ENCODE measurements at regions not wholly inside any gene's neighbourhood (a gene's known extent, or its start where the extent isn't known, plus 50 kb on each side); places are given as distances from the start of the nearest gene placed in this dataset.

- no peak for DNase-seq (ENCODE audit: low spot score)
These were observed 609.6 kb downstream of the PTPRU start for GRCh38 chr1:29845910-29846309.

GRCh38 chr1:29842130-29842529 lies 605.8 kb downstream of the PTPRU start:
- DNase-seq (ENCODE audit: low spot score): no peak

GRCh38 chr1:29839726-29840125 lies 603.4 kb downstream of the PTPRU start:
- no peak for DNase-seq (ENCODE audit: low spot score)

GRCh38 chr1:29838738-29839320 lies 602.5 kb downstream of the PTPRU start:
- DNase-seq (ENCODE audit: low spot score): no peak

GRCh38 chr1:29836651-29837646 lies 600.6 kb downstream of the PTPRU start:
- no peak for DNase-seq (ENCODE audit: low spot score)

- no peak for DNase-seq (ENCODE audit: low spot score)
These were observed 599.6 kb downstream of the PTPRU start for GRCh38 chr1:29835874-29836273.

GRCh38 chr1:29835406-29835805 lies 599.1 kb downstream of the PTPRU start:
- no peak for DNase-seq (ENCODE audit: low spot score)

GRCh38 chr1:29833581-29833980 lies 597.3 kb downstream of the PTPRU start:
- DNase-seq (ENCODE audit: low spot score): no peak

GRCh38 chr1:29832936-29833335 lies 596.6 kb downstream of the PTPRU start:
- DNase-seq (ENCODE audit: low spot score): no peak

GRCh38 chr1:29832471-29832870 lies 596.1 kb downstream of the PTPRU start:
- DNase-seq (ENCODE audit: low spot score): no peak

GRCh38 chr1:29831500-29832117 lies 595.3 kb downstream of the PTPRU start:
- DNase-seq (ENCODE audit: low spot score): no peak

- no peak for DNase-seq (ENCODE audit: low spot score)
These were observed 594.6 kb downstream of the PTPRU start for GRCh38 chr1:29830916-29831315.

GRCh38 chr1:29830383-29830782 lies 594.1 kb downstream of the PTPRU start:
- no peak for DNase-seq (ENCODE audit: low spot score)

GRCh38 chr1:29829448-29830344 lies 593.4 kb downstream of the PTPRU start:
- no peak for DNase-seq (ENCODE audit: low spot score)

GRCh38 chr1:29828526-29829447 lies 592.5 kb downstream of the PTPRU start:
- DNase-seq (ENCODE audit: low spot score): no peak

GRCh38 chr1:29827801-29828525 lies 591.6 kb downstream of the PTPRU start:
- no peak for DNase-seq (ENCODE audit: low spot score)

- no peak for DNase-seq (ENCODE audit: low spot score)
These were observed 591.0 kb downstream of the PTPRU start for GRCh38 chr1:29827237-29827750.

- no peak for DNase-seq (ENCODE audit: low spot score)
These were observed 590.3 kb downstream of the PTPRU start for GRCh38 chr1:29826646-29827045.

- no peak for DNase-seq (ENCODE audit: low spot score)
These were observed 589.7 kb downstream of the PTPRU start for GRCh38 chr1:29825941-29826415.

All from H4 (cell line).